Activated CD4-positive, alpha-beta memory T cell treated with anti-CD3 and anti-CD28 coated beads for 36 hours (primary cell): ENCODE measurements at regions not wholly inside any gene's neighbourhood (a gene's known extent, or its start where the extent isn't known, plus 50 kb on each side); places are given as distances from the start of the nearest gene placed in this dataset.

Source experiments
- CTCF ChIA-PET: fragments of 350-600 bp; sonication (Branson Sonifier 250); formaldehyde crosslinking; loops from one replicate; lab custom pipeline; 2021; ENCODE audit warnings: antibody characterized with exemption, inconsistent platforms; lab: Charles Lee
- POLR2A ChIA-PET: fragments of 350-600 bp; sonication (Branson Sonifier 250); formaldehyde crosslinking; loops from one replicate; lab custom pipeline; 2021; ENCODE audit warnings: antibody characterized with exemption; lab: Charles Lee
- DNase-seq: peaks from one replicate; pipeline ENCODE4 v3.0.0-alpha.2; 2020
- H3K27ac Mint-ChIP-seq: one replicate; pipeline ENCODE4 v1.8.0; 2021; ENCODE audit warnings: mixed read lengths
- H3K27me3 Mint-ChIP-seq: one replicate; pipeline ENCODE4 v1.8.0; 2021; ENCODE audit warnings: mixed read lengths
- H3K36me3 Mint-ChIP-seq: one replicate; pipeline ENCODE4 v1.8.0; 2021; ENCODE audit warnings: mixed read lengths
- H3K4me1 Mint-ChIP-seq: one replicate; pipeline ENCODE4 v1.8.0; 2021; ENCODE audit warnings: low read depth, mixed read lengths
- H3K4me3 Mint-ChIP-seq: one replicate; pipeline ENCODE4 v1.8.0; 2021; ENCODE audit warnings: mild to moderate bottlenecking, mixed read lengths
- H3K9me3 Mint-ChIP-seq: one replicate; pipeline ENCODE4 v1.8.0; 2021; ENCODE audit warnings: mixed read lengths
- intact Hi-C: fragments of 100-400 bp; cut with micrococcal nuclease; formaldehyde crosslinking; loops from one replicate; pipeline ENCODE4 v1.15.1; 2023

DNA sequence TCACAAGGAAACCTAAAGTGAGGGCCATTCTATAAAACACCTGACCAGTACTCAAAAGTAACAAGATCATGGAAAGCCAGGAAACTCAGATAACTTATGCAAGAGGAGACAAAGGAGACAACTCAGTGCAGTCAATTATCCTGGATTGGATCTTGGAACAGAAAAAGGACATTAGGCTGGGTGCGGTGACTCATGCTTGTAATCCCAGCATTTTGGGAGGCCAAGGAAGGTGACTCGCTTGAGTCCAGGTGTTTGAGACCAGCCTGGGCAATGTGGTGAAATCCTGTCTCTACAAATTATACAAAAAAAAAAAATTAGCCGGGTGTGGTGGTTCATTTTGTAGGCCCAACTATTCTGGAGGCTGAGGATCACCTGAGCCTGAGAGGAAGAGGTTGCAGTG, 424.5 kb upstream of the SPRED2 start:
- no peaks in the 10 kb centered on the region for H3K4me1 Mint-ChIP-seq
- H3K9me3 Mint-ChIP-seq, result no peaks in the 10 kb centered on the region
- no peak overlapping the region for H3K27ac Mint-ChIP-seq
- intact Hi-C loops, result no loop called here
- H3K36me3 Mint-ChIP-seq, result no peaks in the 10 kb centered on the region
- DNase-seq, result no peak
- CTCF ChIA-PET, result no interaction called here
- POLR2A ChIA-PET, result no interaction called here
- no peak overlapping the region for H3K4me3 Mint-ChIP-seq
- no peaks in the 10 kb centered on the region for H3K27me3 Mint-ChIP-seq

DNA sequence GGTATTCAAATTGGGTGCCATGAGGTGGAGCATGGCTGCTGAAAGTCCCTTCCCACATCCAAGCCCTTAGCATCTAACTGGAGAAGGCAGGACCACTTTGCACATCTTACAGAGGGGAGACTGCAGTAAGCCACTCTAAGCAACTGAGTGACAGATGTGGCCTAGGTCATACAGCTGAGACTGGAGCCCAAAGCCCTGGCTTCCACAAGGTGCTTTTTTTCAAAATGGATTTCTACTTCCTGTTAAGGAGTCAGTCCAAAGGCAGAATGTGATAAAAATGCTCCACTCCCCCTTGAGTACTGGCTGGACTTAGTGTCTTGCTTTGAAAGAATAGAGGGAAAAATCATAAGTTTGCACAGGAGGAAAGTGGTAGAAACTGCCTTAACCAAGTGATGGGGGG, 424.0 kb upstream of the SPRED2 start:
- H3K27me3 Mint-ChIP-seq, result no peaks in the 10 kb centered on the region
- H3K36me3 Mint-ChIP-seq, result no peaks in the 10 kb centered on the region
- no peak overlapping the region for H3K27ac Mint-ChIP-seq
- intact Hi-C loops, result no loop called here
- no peak for DNase-seq
- no peaks in the 10 kb centered on the region for H3K4me1 Mint-ChIP-seq
- H3K9me3 Mint-ChIP-seq, result no peaks in the 10 kb centered on the region
- H3K4me3 Mint-ChIP-seq, result no peak overlapping the region
- CTCF ChIA-PET, result no interaction called here
- POLR2A ChIA-PET, result no interaction called here

DNA sequence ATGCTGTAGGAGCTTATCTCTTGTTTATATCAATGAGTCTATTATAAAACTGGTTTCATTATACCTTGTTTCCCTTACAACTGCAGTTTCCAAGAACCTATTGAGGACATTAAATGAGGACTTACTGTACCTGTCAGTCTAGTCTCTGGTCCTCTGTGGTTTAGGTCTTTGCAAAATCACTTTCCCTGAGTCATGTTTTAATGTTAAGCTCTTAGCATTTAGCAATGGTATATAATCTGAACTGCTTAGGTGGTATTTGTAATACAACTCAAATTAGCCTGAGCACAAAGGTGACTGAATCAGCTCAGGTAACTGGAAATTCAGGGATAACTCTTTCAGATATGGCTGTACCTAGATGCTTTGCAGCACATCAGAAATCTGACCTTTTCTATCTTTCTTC, 418.3 kb upstream of the SPRED2 start:
- CTCF ChIA-PET, result no interaction called here
- Mint-ChIP-seq H3K4me1 (no peaks in the 10 kb centered on the region), H3K27me3 (no peaks in the 10 kb centered on the region), H3K4me3 (no peak overlapping the region), H3K27ac (no peak overlapping the region), H3K9me3 (no peaks in the 10 kb centered on the region), H3K36me3 (no peaks in the 10 kb centered on the region)
- POLR2A ChIA-PET, result no interaction called here
- intact Hi-C loops, result no loop called here
- no peak for DNase-seq

DNA sequence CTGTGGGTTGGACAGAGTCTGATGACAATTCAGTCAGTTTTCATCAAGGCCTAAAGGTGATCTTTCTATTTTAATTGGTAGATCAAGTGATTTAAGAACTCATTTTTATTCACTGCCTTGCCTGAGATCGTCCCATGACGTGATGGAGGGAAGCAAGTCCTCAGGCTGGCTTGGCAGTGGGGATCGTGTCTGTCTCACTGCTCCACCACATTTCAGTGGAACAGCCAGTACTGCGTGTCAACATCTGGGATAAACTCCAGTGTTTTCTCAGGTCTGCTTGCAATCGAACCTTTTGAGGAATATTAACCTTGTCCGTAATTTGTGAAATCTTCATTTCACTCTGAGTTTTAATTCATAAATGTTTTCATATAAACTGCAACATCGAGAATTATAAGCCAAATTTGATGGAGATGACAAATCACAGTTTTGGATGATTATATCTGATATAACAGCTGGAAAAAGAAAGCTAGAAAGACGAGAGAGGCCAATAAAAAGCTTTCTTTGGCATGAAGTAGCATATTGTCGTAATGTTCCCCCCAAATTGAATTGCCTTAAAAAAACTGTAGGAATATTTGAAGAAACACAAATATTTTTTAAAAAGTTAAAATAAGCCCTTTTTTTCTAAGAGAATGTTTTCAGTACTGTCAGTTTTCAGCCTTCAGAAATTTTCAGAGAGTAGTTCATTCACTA, 414.7 kb upstream of the SPRED2 start:
- H3K36me3 Mint-ChIP-seq, result no peaks in the 10 kb centered on the region
- H3K4me1 Mint-ChIP-seq, result no peaks in the 10 kb centered on the region
- H3K9me3 Mint-ChIP-seq, result peaks cover 2% of the 10 kb centered on the region
- DNase-seq, result no peak
- H3K4me3 Mint-ChIP-seq, result no peak overlapping the region
- ChIA-PET POLR2A (no interaction called here), CTCF (no interaction called here)
- intact Hi-C loops, result no loop called here
- no peak overlapping the region for H3K27ac Mint-ChIP-seq
- H3K27me3 Mint-ChIP-seq, result no peaks in the 10 kb centered on the region

DNA sequence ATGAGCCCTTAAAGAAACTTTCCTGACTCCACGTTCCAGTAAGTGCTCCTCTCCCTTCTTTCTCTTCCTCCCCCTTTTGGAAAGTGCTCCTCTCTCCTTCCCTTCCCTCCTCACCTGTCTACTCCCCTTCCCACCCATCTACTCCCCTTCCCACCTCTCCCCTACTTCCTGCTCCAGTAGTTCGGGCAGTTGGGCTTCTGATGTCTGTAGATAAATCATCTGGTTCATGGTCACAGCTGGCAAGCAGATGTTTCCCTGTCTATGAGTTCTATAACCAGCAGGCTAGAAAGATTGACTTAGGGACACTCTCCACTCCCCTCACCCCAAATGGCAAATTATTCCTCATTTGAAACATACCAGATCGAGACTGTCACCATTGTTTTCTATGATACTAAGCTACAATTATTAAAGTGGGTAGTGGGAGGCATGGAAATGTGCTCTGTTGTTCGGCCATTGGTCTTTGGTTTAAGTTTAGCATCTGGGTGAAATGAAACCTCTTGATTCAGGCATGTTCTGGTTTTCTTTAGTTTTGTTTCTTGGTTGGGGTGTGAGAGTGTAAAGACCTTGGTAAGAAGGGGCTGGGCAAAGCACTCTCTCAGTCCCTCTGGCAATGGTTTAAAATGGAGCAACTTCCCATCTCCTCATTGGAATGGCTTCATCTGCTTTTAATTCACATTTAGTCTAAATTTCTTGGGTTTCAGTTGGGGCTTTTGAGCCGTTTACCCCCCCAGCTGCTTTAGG, 413.2 kb upstream of the SPRED2 start:
- POLR2A ChIA-PET, result no interaction called here
- CTCF ChIA-PET, result no interaction called here
- H3K4me1 Mint-ChIP-seq, result no peaks in the 10 kb centered on the region
- no peaks in the 10 kb centered on the region for H3K27me3 Mint-ChIP-seq
- H3K36me3 Mint-ChIP-seq, result no peaks in the 10 kb centered on the region
- H3K9me3 Mint-ChIP-seq, result peaks cover 2% of the 10 kb centered on the region
- no peak overlapping the region for H3K4me3 Mint-ChIP-seq
- no peak overlapping the region for H3K27ac Mint-ChIP-seq
- intact Hi-C loops, result no loop called here
- no peak for DNase-seq

DNA sequence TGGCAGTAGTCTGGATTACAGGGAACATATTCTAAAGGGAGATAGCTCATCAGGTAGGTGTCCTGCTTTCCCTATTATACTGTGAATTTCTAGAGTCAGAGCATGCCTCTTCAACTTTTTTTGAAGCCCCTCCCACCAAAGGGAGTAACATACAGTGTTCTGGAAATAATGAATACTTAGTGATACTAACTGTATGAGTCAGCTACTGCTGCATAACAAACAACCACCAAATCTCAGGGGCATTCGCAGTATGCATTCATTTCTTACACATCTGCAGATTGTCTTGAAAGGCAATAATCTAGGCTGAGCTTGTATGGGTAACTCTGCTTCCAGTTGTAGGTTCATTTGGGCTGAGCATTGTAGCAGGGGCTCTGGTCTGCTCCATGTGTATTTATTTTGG, 409.7 kb upstream of the SPRED2 start:
- ChIA-PET POLR2A (no interaction called here), CTCF (no interaction called here)
- Mint-ChIP-seq H3K4me1 (no peaks in the 10 kb centered on the region), H3K36me3 (no peaks in the 10 kb centered on the region), H3K4me3 (no peak overlapping the region), H3K9me3 (peaks cover 2% of the 10 kb centered on the region), H3K27ac (no peak overlapping the region), H3K27me3 (no peaks in the 10 kb centered on the region)
- intact Hi-C loops, result no loop called here
- no peak for DNase-seq

DNA sequence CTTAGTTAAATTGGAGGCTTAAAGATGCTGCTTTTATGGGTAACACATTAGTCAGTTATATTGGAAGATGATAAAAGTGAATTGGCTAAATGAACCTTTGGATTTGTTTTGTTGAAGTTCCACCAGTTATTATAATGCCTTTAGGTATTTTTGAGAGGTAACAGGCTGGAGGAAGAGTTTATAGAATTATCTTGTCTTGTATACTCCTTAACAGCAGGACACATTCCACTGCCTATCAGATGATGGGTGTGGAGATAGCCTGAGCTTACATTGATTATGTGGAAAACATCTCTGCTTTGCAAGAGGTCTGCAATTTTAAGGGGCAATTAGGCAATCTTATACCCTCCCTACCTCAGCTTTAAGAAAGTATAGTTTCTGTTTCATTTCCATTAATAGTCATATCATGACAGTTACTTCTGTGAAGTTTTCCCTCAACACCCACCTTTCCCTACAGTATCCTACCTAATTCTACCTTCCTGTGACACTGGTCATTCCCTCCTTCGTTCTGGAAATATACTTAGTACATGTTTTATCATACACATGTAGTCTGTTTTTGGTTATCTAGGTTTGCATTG, 403.7 kb upstream of the SPRED2 start:
- Mint-ChIP-seq H3K9me3 (no peaks in the 10 kb centered on the region), H3K4me3 (no peak overlapping the region), H3K27ac (no peak overlapping the region), H3K27me3 (no peaks in the 10 kb centered on the region), H3K36me3 (no peaks in the 10 kb centered on the region), H3K4me1 (no peaks in the 10 kb centered on the region)
- intact Hi-C loops, result no loop called here
- ChIA-PET POLR2A (no interaction called here), CTCF (no interaction called here)
- no peak for DNase-seq

DNA sequence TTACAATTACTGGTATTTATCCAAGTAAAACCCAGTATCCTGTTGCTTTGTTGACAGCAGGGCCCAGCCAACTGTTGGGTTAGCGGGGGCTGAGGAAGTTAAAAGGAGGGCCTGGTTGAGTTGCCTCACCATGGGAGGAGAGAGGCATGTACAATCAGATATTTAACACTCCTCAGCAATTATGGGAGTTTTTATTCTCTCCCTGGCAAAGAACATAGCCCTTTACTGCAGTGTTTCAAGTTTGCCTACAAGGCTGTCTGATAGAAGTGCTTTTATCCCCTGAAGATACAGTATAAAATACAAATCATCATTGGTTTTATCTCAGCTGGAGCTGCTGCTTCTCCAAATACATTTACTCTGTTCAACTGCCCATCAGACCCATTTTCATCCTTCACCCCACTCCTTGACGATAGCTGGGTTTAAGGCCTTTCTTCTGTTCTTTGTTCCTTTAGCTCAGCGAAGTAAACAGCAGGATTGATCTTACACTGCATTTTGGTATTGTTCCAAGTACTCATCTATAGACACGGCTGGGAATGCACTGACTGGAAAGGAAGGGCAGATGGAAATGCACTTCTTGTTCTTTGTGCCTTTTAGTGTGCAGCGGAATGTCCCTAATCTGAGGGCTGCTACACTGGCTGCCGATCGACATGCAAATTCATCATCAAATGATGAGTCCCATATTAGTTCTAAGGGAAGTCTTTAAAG, 402.5 kb upstream of the SPRED2 start:
- no peak overlapping the region for H3K27ac Mint-ChIP-seq
- CTCF ChIA-PET, result no interaction called here

DNA sequence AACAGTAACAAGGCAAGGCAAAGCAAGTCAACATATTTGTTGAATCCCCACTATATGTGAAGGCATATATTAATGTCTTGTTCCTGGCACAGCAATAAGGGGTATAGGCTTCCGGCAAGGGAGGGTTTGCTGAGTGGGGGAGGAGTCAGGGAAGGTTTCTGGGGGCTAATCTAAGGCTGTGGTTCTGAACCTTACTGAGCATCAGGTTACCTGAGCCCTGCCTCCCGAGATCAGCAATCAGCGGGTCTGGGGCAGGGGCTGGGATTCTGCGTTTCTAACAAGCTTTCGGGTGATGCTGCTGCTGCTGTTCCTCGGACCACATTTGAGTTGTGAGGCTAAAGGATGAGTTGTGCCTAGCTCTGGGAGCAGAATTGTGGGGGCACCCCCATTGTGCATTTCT, 401.7 kb upstream of the SPRED2 start:
- Mint-ChIP-seq H3K27ac (no peak overlapping the region), H3K9me3 (no peaks in the 10 kb centered on the region), H3K36me3 (no peaks in the 10 kb centered on the region), H3K27me3 (no peaks in the 10 kb centered on the region), H3K4me1 (no peaks in the 10 kb centered on the region), H3K4me3 (no peak overlapping the region)
- DNase-seq, result no peak
- POLR2A ChIA-PET, result no interaction called here
- intact Hi-C loops, result no loop called here
- CTCF ChIA-PET, result no interaction called here

More for the DNA sequence above, 402.5 kb upstream of the SPRED2 start:
- H3K4me3 Mint-ChIP-seq, result no peak overlapping the region
- no peaks in the 10 kb centered on the region for H3K36me3 Mint-ChIP-seq
- intact Hi-C loops, result no loop called here
- H3K4me1 Mint-ChIP-seq, result no peaks in the 10 kb centered on the region
- POLR2A ChIA-PET, result no interaction called here
- no peaks in the 10 kb centered on the region for H3K27me3 Mint-ChIP-seq
- DNase-seq, result no peak
- H3K9me3 Mint-ChIP-seq, result no peaks in the 10 kb centered on the region

DNA sequence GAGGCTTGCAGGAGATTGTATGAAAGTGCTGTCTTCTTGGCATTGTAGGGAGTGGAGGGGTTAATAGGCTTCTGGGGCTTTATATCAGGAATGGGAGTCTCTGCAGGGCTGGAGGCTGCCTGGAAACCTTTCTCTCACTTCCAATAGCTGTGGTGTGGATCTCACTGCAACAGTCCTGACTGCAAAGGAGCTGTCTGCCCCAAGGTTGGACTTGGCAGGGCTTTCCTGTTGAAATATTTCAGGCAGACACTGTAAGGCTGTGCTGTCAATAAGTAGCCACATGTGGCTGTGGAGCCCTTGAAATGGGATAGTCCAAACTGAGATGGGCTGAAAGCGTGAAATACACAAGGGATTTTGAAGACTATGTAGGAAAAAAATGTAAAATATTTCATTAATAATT, 399.1 kb upstream of the SPRED2 start:
- Mint-ChIP-seq H3K9me3 (no peaks in the 10 kb centered on the region), H3K36me3 (no peaks in the 10 kb centered on the region)
- POLR2A ChIA-PET, result no interaction called here

DNA sequence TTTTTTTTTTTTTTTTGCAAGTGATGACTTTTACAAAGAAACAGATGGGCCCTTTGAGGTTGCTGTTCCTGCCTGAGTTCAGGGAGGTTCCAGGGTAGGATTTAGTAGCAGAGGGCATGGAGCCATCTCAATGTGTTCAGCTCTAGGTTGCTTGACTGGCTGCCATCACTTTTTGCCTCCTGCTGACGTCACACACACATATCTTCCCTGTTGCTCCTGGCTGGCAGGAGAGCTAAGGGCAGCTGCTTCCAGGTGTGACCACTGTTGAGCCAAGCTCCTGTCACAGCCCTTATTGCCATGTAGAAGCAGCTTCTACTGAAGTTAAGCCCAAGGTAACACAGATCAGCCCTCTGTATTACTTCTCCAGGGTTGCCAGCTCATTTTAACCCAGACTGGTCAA, 394.2 kb upstream of the SPRED2 start:
- no peaks in the 10 kb centered on the region for H3K9me3 Mint-ChIP-seq
- H3K36me3 Mint-ChIP-seq, result no peaks in the 10 kb centered on the region
- H3K4me3 Mint-ChIP-seq, result no peak overlapping the region
- no peaks in the 10 kb centered on the region for H3K4me1 Mint-ChIP-seq
- H3K27me3 Mint-ChIP-seq, result no peaks in the 10 kb centered on the region
- ChIA-PET POLR2A (no interaction called here), CTCF (interaction anchor here (0.5 kb wide), 1 partner anchor 29 kb away, joined by 3 read pairs; no protein-coding TSS in a partner anchor)
- no peak for DNase-seq
- intact Hi-C loops, result no loop called here
- H3K27ac Mint-ChIP-seq, result no peak overlapping the region

More for the DNA sequence above, 399.1 kb upstream of the SPRED2 start:
- DNase-seq, result no peak
- Mint-ChIP-seq H3K4me3 (no peak overlapping the region), H3K27ac (no peak overlapping the region), H3K27me3 (no peaks in the 10 kb centered on the region), H3K4me1 (no peaks in the 10 kb centered on the region)
- intact Hi-C loops, result no loop called here
- CTCF ChIA-PET, result no interaction called here

DNA sequence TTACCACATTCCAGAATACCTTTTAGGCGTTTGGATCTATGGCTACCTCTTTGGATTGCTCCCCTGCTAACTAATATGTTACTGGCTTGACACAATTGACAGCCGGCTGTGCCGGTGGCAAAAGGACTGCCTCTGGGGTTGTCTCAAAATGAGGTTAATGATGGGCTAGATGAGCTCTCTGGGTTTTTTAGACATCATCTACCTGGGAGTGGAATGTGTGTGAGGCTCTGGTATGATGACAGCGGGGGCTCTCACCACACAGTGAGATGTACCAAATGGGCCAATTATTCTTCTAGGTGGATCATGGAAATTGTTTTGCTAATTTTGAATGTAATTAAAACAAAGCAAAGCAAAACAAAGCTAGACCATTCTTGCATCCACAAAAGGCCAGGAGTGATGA, 391.1 kb upstream of the SPRED2 start:
- POLR2A ChIA-PET, result no interaction called here
- H3K4me3 Mint-ChIP-seq, result no peak overlapping the region
- no peaks in the 10 kb centered on the region for H3K27me3 Mint-ChIP-seq
- H3K36me3 Mint-ChIP-seq, result no peaks in the 10 kb centered on the region
- intact Hi-C loops, result no loop called here
- H3K27ac Mint-ChIP-seq, result no peak overlapping the region
- no peaks in the 10 kb centered on the region for H3K4me1 Mint-ChIP-seq
- H3K9me3 Mint-ChIP-seq, result no peaks in the 10 kb centered on the region
- no peak for DNase-seq
- CTCF ChIA-PET, result no interaction called here
